ENCODE measurements at regions not wholly inside any gene's neighbourhood (a gene's known extent, or its start where the extent isn't known, plus 50 kb on each side); places are given as distances from the start of the nearest gene placed in this dataset.

- Histone ChIP-seq H3K79me2 (ENCODE audit: low read depth) (no peaks in the 10 kb centered on the region), H3F3A (ENCODE audit: insufficient read depth, low read depth) (no peaks in the 10 kb centered on the region), H3K27me3 (ENCODE audit: insufficient read depth, low read depth) (peaks cover 89% of the 10 kb centered on the region), H3K9me2 (ENCODE audit: insufficient read depth) (no peaks in the 10 kb centered on the region), H4K20me1 (ENCODE audit: insufficient read depth) (no peaks in the 10 kb centered on the region), H3K9me3 (ENCODE audit: insufficient read depth, low read depth) (no peaks in the 10 kb centered on the region), H3K4me1 (replicated peaks; ENCODE audit: insufficient read depth) (no peaks in the 10 kb centered on the region), H3K36me3 (ENCODE audit: low read depth) (no peaks in the 10 kb centered on the region), H3K4me2 (no peak overlapping the region), H3K4me3 (no peak overlapping the region), H2AFZ (no peak overlapping the region), H3K27ac (no peak overlapping the region)
- intact Hi-C loops (cut with micrococcal nuclease; ENCODE audit: unreplicated experiment): no loop called here
- no TSS peak for BruUV-seq (replicated peaks)
- POLR2A ChIA-PET (ENCODE audit: unreplicated experiment): no interaction called here
- DNase-seq: no peak
- CTCF ChIA-PET: interaction anchor here (0.6 kb wide), 1 partner anchor 277 kb away, joined by 7 read pairs; no protein-coding TSS in a partner anchor
- TF ChIP-seq EZH2 (IDR thresholded peaks at IDR 0.05; ENCODE audit: low read depth) (no peak), CTCF (conservative IDR thresholded peaks at IDR 0.05) (no peak)
Measured at GRCh38 chr1:208298593-208299269, 54.5 kb upstream of the PLXNA2 start.

GRCh38 chr1:208300084-208300770, 56.0 kb upstream of the PLXNA2 start:
- no peak for DNase-seq
- CTCF ChIA-PET: interaction anchor here (0.7 kb wide), 1 partner anchor 337 kb away, joined by 6 read pairs; no protein-coding TSS in a partner anchor
- no peaks in the 10 kb centered on the region for H3K79me2 ChIP-seq (ENCODE audit: low read depth)
- intact Hi-C loops (cut with micrococcal nuclease; ENCODE audit: unreplicated experiment): no loop called here
- H3F3A ChIP-seq (ENCODE audit: insufficient read depth, low read depth): no peaks in the 10 kb centered on the region
- no peak overlapping the region for H3K27ac ChIP-seq
- POLR2A ChIA-PET (ENCODE audit: unreplicated experiment): no interaction called here
- peaks cover 79% of the 10 kb centered on the region for H3K27me3 ChIP-seq (ENCODE audit: insufficient read depth, low read depth)
- TF ChIP-seq EZH2 (IDR thresholded peaks at IDR 0.05; ENCODE audit: low read depth) (no peak), CTCF (conservative IDR thresholded peaks at IDR 0.05) (no peak)
- H3K9me3 ChIP-seq (ENCODE audit: insufficient read depth, low read depth): no peaks in the 10 kb centered on the region
- H3K9me2 ChIP-seq (ENCODE audit: insufficient read depth): no peaks in the 10 kb centered on the region
- BruUV-seq (replicated peaks): no TSS peak
- no peak overlapping the region for H3K4me3 ChIP-seq
- no peak overlapping the region for H2AFZ ChIP-seq
- no peak overlapping the region for H3K4me2 ChIP-seq
- no peaks in the 10 kb centered on the region for H3K4me1 ChIP-seq (replicated peaks; ENCODE audit: insufficient read depth)
- H4K20me1 ChIP-seq (ENCODE audit: insufficient read depth): no peaks in the 10 kb centered on the region
- no peaks in the 10 kb centered on the region for H3K36me3 ChIP-seq (ENCODE audit: low read depth)

- H3K9me2 ChIP-seq (ENCODE audit: insufficient read depth): no peaks in the 10 kb centered on the region
- no peaks in the 10 kb centered on the region for H3K79me2 ChIP-seq (ENCODE audit: low read depth)
- no peak overlapping the region for H3K4me2 ChIP-seq
- CTCF ChIA-PET: no interaction called here
- BruUV-seq (replicated peaks): no TSS peak
- H4K20me1 ChIP-seq (ENCODE audit: insufficient read depth): no peaks in the 10 kb centered on the region
- H3K4me1 ChIP-seq (replicated peaks; ENCODE audit: insufficient read depth): no peaks in the 10 kb centered on the region
- H3K4me3 ChIP-seq: no peak overlapping the region
- TF ChIP-seq CTCF (conservative IDR thresholded peaks at IDR 0.05) (no peak), EZH2 (IDR thresholded peaks at IDR 0.05; ENCODE audit: low read depth) (no peak)
- no peak for DNase-seq
- no peaks in the 10 kb centered on the region for H3K9me3 ChIP-seq (ENCODE audit: insufficient read depth, low read depth)
- intact Hi-C loops (cut with micrococcal nuclease; ENCODE audit: unreplicated experiment): no loop called here
- POLR2A ChIA-PET (ENCODE audit: unreplicated experiment): no interaction called here
- no peaks in the 10 kb centered on the region for H3K36me3 ChIP-seq (ENCODE audit: low read depth)
- H3K27me3 ChIP-seq (ENCODE audit: insufficient read depth, low read depth): peaks cover 64% of the 10 kb centered on the region
- no peak overlapping the region for H2AFZ ChIP-seq
- H3F3A ChIP-seq (ENCODE audit: insufficient read depth, low read depth): no peaks in the 10 kb centered on the region
- H3K27ac ChIP-seq: no peak overlapping the region
Measured at GRCh38 chr1:208302699-208303238, 58.6 kb upstream of the PLXNA2 start.

Data from PC-9 (cell line).